ENCODE measurements at regions not wholly inside any gene's neighbourhood (a gene's known extent, or its start where the extent isn't known, plus 50 kb on each side); places are given as distances from the start of the nearest gene placed in this dataset.

DNA sequence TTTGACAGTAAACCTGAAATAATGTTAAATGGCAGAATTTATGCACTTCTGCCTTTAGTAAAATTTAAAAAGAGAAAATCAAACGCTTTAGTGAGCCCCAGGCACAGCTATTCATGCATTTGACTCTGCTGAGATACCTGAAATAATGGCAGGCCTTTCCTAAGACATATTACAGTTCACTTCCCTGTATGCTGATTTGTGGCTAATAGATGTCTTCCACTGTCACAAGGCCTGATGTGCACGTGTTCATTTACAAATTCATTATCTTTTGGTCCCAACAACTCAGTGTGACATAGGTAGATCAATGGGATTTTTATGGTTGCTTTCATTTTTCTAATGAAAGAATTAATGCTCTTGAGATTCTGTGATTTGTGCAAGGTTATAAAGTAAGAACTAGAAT, 449.7 kb upstream of the RGS17 start:
- no peak overlapping the region for H3K4me3 ChIP-seq (ENCODE audit: extremely low read depth in 1 of 4, insufficient read depth in 2 of 4, low read depth in 3 of 4, low read length in 4 of 4)
- no peak overlapping the region for H3K14ac ChIP-seq (ENCODE audit: insufficient read length)
- no peaks in the 10 kb centered on the region for H3K27me3 ChIP-seq (replicated peaks in 1 of 4; ENCODE audit: control insufficient read depth in 3 of 4, extremely low read depth in 1 of 4, insufficient read depth in 3 of 4, low read length in 3 of 4)
- no peaks in the 10 kb centered on the region for H3K9me3 ChIP-seq (ENCODE audit: insufficient read depth in 2 of 2, low read depth in 1 of 2, low read length in 1 of 2)
- TF ChIP-seq FOSL1 (IDR thresholded peaks at IDR 0.05; ENCODE audit: insufficient read depth, low read depth, low read length), result no peak
- TF ChIP-seq POU5F1 (IDR thresholded peaks at IDR 0.05; ENCODE audit: low read depth, low read length), result no peak
- H3K79me1 ChIP-seq (ENCODE audit: low read depth, low read length), result no peaks in the 10 kb centered on the region
- H2BK12ac ChIP-seq (ENCODE audit: low read depth, low read length), result no peak overlapping the region
- H3K9ac ChIP-seq (replicated peaks in 1 of 4; ENCODE audit: extremely low read depth in 1 of 4, low read depth in 3 of 4, low read length in 3 of 4), result no peak overlapping the region
- H2AK5ac ChIP-seq (ENCODE audit: low read depth, low read length), result no peak overlapping the region
- H4K5ac ChIP-seq (ENCODE audit: insufficient read length, low read depth, low read length), result no peak overlapping the region
- ChIA-PET POLR2A (ENCODE audit: partially characterized antibody) (no interaction called here), CTCF (ENCODE audit: partially characterized antibody) (interaction anchor here (1.2 kb wide), 1 partner anchor 17 kb away, joined by 5 read pairs; no protein-coding TSS in a partner anchor)
- H2AFZ ChIP-seq (ENCODE audit: low read length), result no peak overlapping the region
- no peaks in the 10 kb centered on the region for H3K79me2 ChIP-seq (ENCODE audit: control insufficient read depth in 1 of 2, insufficient read depth in 2 of 2, low read length in 2 of 2)
- H2BK120ac ChIP-seq (replicated peaks; ENCODE audit: low read depth, low read length), result no peak overlapping the region
- DNase-seq (ENCODE audit: low read depth in 1 of 2, low spot score in 2 of 2) (no peak), FAIRE-seq (no peak)
- H3K4me1 ChIP-seq (replicated peaks in 1 of 4; ENCODE audit: control insufficient read depth in 3 of 4, insufficient read depth in 4 of 4, low read length in 3 of 4), result no peaks in the 10 kb centered on the region; a peak in 1 of 7 replicates
- no peak overlapping the region for H3K56ac ChIP-seq (replicated peaks; ENCODE audit: insufficient read length, low read depth, low read length)
- 80% methylated on average over 2 of the region's 2 CpGs; no CpG with 5 or more reads in 1 of the 2 experiments for WGBS, 2 experiments (ENCODE audit: extremely low coverage in 1 of 2, insufficient coverage in 1 of 2, insufficient read length in 1 of 2, insufficient replicate concordance in 2 of 2, low coverage in 1 of 2, low lambda C conversion rate in 2 of 2, missing lambda C conversion rate in 1 of 2)
- no peak overlapping the region for H4K91ac ChIP-seq (replicated peaks; ENCODE audit: insufficient read length, low read length)
- H3K4ac ChIP-seq (replicated peaks; ENCODE audit: insufficient read length, low read depth, low read length), result no peak overlapping the region
- H3K23me2 ChIP-seq (ENCODE audit: low read depth, low read length), result no peaks in the 10 kb centered on the region
- no peak overlapping the region for H2BK5ac ChIP-seq (ENCODE audit: low read depth, low read length)
- H2BK15ac ChIP-seq (ENCODE audit: low read length), result no peak overlapping the region
- H3K4me2 ChIP-seq (ENCODE audit: insufficient read depth in 1 of 2, low read depth in 2 of 2, low read length in 2 of 2), result no peak overlapping the region
- no peak overlapping the region for H2BK20ac ChIP-seq (ENCODE audit: low read length)
- no peak overlapping the region for H3K18ac ChIP-seq (ENCODE audit: extremely low read depth, low read length)
- no peak overlapping the region for H3K23ac ChIP-seq (ENCODE audit: insufficient read length)
- no peaks in the 10 kb centered on the region for H3K36me3 ChIP-seq (ENCODE audit: control insufficient read depth in 2 of 4, insufficient read depth in 4 of 4, low read length in 3 of 4)
- H4K20me1 ChIP-seq (replicated peaks in 1 of 2; ENCODE audit: control insufficient read depth in 1 of 2, insufficient read depth in 2 of 2, low read length in 2 of 2), result no peaks in the 10 kb centered on the region
- H4K8ac ChIP-seq (ENCODE audit: extremely low read depth, insufficient read depth, low read length), result no peak overlapping the region
- H3K27ac ChIP-seq (ENCODE audit: low read depth, low read length), result no peak overlapping the region
